HEK293T (cell line): ENCODE measurements at regions not wholly inside any gene's neighbourhood (a gene's known extent, or its start where the extent isn't known, plus 50 kb on each side); places are given as distances from the start of the nearest gene placed in this dataset.

Experiments
- ARNT ChIP-seq: fragments of 450-650 bp; IDR thresholded peaks from 2 replicates; pipeline ENCODE4 v1.6.1; 2017; ENCODE audit warnings: mild to moderate bottlenecking
- BHLHE40 ChIP-seq: fragments of 450-650 bp; IDR thresholded peaks from 2 replicates; pipeline ENCODE4 v1.6.1; 2016; ENCODE audit warnings: mild to moderate bottlenecking, moderate library complexity, borderline replicate concordance
- CTBP1 ChIP-seq: fragments of 450-650 bp; IDR thresholded peaks from 2 replicates; pipeline ENCODE4 v1.6.1; 2016; ENCODE audit warnings: borderline replicate concordance
- ELF4 ChIP-seq: fragments of 450-650 bp; IDR thresholded peaks from 2 replicates; pipeline ENCODE4 v1.6.1; 2017; ENCODE audit warnings: antibody characterized with exemption
- FOXM1 ChIP-seq: fragments of 450-650 bp; IDR thresholded peaks from 2 replicates; pipeline ENCODE4 v1.6.1; 2017; ENCODE audit warnings: mild to moderate bottlenecking, borderline replicate concordance
- HDGF ChIP-seq: fragments of 450-650 bp; IDR thresholded peaks from 2 replicates; pipeline ENCODE4 v1.6.1; 2017; ENCODE audit warnings: antibody characterized with exemption, borderline replicate concordance
- NFRKB ChIP-seq: fragments of 450-650 bp; IDR thresholded peaks from 2 replicates; pipeline ENCODE4 v1.6.1; 2016; ENCODE audit warnings: mild to moderate bottlenecking, moderate library complexity
- PKNOX1 ChIP-seq: fragments of 450-650 bp; IDR thresholded peaks from 2 replicates; pipeline ENCODE4 v1.6.1; 2016
- SP1 ChIP-seq: fragments of 450-650 bp; IDR thresholded peaks from 2 replicates; pipeline ENCODE4 v1.6.1; 2017
- SUZ12 ChIP-seq: fragments of 450-650 bp; IDR thresholded peaks from 2 replicates; pipeline ENCODE4 v1.6.1; 2016; ENCODE audit warnings: mild to moderate bottlenecking
- TARDBP ChIP-seq: fragments of 450-650 bp; IDR thresholded peaks from 2 replicates; pipeline ENCODE4 v1.6.1; 2016
- ZNF384 ChIP-seq: fragments of 450-650 bp; IDR thresholded peaks from 2 replicates; pipeline ENCODE4 v1.6.1; 2016

DNA sequence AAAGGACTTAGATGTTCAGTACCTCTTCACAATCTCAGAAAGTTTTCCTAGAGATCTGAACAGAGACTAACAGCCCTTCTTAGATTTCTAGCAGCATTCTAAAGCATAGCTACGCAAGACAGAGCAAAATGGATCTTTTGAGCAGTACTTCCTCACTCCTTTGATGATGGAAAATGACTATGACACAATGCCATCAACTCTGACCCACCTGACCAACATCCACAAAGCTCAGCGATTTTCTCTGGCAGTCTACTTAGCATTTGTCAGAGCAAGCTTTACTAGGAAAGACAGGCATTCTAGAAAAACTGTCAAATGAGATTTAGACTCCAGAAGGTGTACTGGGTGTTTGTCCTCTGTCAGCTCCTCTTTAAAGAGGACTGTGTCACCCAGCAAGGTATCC lies 180.9 kb upstream of the ACVR2A start:
- TF ChIP-seq PKNOX1, result no peak
- no peak for TF ChIP-seq HDGF
- no peak for TF ChIP-seq TARDBP
- TF ChIP-seq FOXM1, result no peak
- no peak for TF ChIP-seq SUZ12
- TF ChIP-seq ZNF384, result no peak
- TF ChIP-seq ELF4, result no peak
- no peak for TF ChIP-seq BHLHE40
- no peak for TF ChIP-seq SP1
- no peak for TF ChIP-seq ARNT
- no peak for TF ChIP-seq CTBP1
- TF ChIP-seq NFRKB, result no peak
